ENCODE measurements at regions not wholly inside any gene's neighbourhood (a gene's known extent, or its start where the extent isn't known, plus 50 kb on each side); places are given as distances from the start of the nearest gene placed in this dataset.

DNA sequence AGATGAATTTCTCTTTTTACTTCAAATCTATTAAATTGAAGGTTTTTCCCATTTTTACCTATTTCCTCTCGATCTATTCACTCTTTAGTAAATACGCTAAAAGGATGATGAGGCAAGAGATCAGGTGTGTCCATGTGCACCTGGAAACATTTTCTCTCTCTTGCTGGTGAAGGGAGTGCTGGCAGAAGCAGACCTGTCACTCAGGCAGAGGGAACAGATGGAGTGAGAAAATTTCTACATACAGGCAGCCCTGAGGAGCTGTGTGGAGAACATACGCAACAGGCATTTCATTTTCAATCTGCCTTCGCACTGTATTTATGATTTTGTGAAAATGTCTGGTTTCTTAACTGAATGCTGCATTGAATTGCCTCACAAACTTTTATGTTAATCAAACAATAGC is 249.5 kb downstream of the GPM6A start:
- CTCF ChIA-PET (ENCODE audit: partially characterized antibody): interaction anchor here (1.1 to 1.5 kb wide), 3 partner anchors 37 to 331 kb away, joined by 3 read pairs; no protein-coding TSS in a partner anchor

More for the DNA sequence above, 249.5 kb downstream of the GPM6A start:
- no peaks in the 10 kb centered on the region for H3K4me1 ChIP-seq (replicated peaks in 1 of 4; ENCODE audit: control insufficient read depth in 3 of 4, insufficient read depth in 4 of 4, low read length in 3 of 4)
- POLR2A ChIA-PET (ENCODE audit: partially characterized antibody): no interaction called here
- no peak overlapping the region for H3K23ac ChIP-seq (ENCODE audit: insufficient read length)
- H3K36me3 ChIP-seq (ENCODE audit: control insufficient read depth in 2 of 4, insufficient read depth in 4 of 4, low read length in 3 of 4): no peaks in the 10 kb centered on the region
- H3K4me2 ChIP-seq (ENCODE audit: insufficient read depth in 1 of 2, low read depth in 2 of 2, low read length in 2 of 2): no peak overlapping the region
- H4K20me1 ChIP-seq (replicated peaks in 1 of 2; ENCODE audit: control insufficient read depth in 1 of 2, insufficient read depth in 2 of 2, low read length in 2 of 2): no peaks in the 10 kb centered on the region
- H3K4me3 ChIP-seq (ENCODE audit: extremely low read depth in 1 of 4, insufficient read depth in 2 of 4, low read depth in 3 of 4, low read length in 4 of 4): no peak overlapping the region
- no peak overlapping the region for H4K91ac ChIP-seq (replicated peaks; ENCODE audit: insufficient read length, low read length)
- WGBS, 2 experiments (ENCODE audit: extremely low coverage in 1 of 2, insufficient coverage in 1 of 2, insufficient read length in 1 of 2, insufficient replicate concordance in 2 of 2, low coverage in 1 of 2, low lambda C conversion rate in 2 of 2, missing lambda C conversion rate in 1 of 2): 96% methylated on average over 4 of the region's 4 CpGs; no CpG with 5 or more reads in 1 of the 2 experiments
- H2BK12ac ChIP-seq (ENCODE audit: low read depth, low read length): no peak overlapping the region
- no peaks in the 10 kb centered on the region for H3K27me3 ChIP-seq (replicated peaks in 1 of 4; ENCODE audit: control insufficient read depth in 3 of 4, extremely low read depth in 1 of 4, insufficient read depth in 3 of 4, low read length in 3 of 4)
- H3K56ac ChIP-seq (replicated peaks; ENCODE audit: insufficient read length, low read depth, low read length): no peak overlapping the region
- H3K9me3 ChIP-seq (ENCODE audit: insufficient read depth in 2 of 2, low read depth in 1 of 2, low read length in 1 of 2): no peaks in the 10 kb centered on the region
- H2BK120ac ChIP-seq (replicated peaks; ENCODE audit: low read depth, low read length): no peak overlapping the region
- H3K18ac ChIP-seq (ENCODE audit: extremely low read depth, low read length): no peak overlapping the region
- H3K14ac ChIP-seq (ENCODE audit: insufficient read length): no peak overlapping the region
- H2BK15ac ChIP-seq (ENCODE audit: low read length): no peak overlapping the region
- no peak for DNase-seq (ENCODE audit: low read depth in 1 of 2, low spot score in 2 of 2)
- no peaks in the 10 kb centered on the region for H3K23me2 ChIP-seq (ENCODE audit: low read depth, low read length)
- no peak overlapping the region for H2AFZ ChIP-seq (ENCODE audit: low read length)
- H3K27ac ChIP-seq (ENCODE audit: low read depth, low read length): no peak overlapping the region
- no peak overlapping the region for H3K4ac ChIP-seq (replicated peaks; ENCODE audit: insufficient read length, low read depth, low read length)
- no peak overlapping the region for H2AK5ac ChIP-seq (ENCODE audit: low read depth, low read length)
- no peak overlapping the region for H4K5ac ChIP-seq (ENCODE audit: insufficient read length, low read depth, low read length)
- no peaks in the 10 kb centered on the region for H3K79me1 ChIP-seq (ENCODE audit: low read depth, low read length)
- no peak for FAIRE-seq
- TF ChIP-seq SRF (IDR thresholded peaks at IDR 0.05; ENCODE audit: low read depth, low read length) (no peak), ASH2L (IDR thresholded peaks at IDR 0.05; ENCODE audit: low read length) (no peak), FOSL1 (IDR thresholded peaks at IDR 0.05; ENCODE audit: insufficient read depth, low read depth, low read length) (no peak), KDM1A (IDR thresholded peaks at IDR 0.05; ENCODE audit: borderline replicate concordance, low read length) (no peak)
- TF ChIP-seq, protein P1, sequence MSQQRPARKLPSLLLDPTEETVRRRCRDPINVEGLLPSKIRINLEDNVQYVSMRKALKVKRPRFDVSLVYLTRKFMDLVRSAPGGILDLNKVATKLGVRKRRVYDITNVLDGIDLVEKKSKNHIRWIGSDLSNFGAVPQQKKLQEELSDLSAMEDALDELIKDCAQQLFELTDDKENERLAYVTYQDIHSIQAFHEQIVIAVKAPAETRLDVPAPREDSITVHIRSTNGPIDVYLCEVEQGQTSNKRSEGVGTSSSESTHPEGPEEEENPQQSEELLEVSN (IDR thresholded peaks at IDR 0.05): no peak
- H2BK20ac ChIP-seq (ENCODE audit: low read length): no peak overlapping the region
- H2BK5ac ChIP-seq (ENCODE audit: low read depth, low read length): no peak overlapping the region
- H4K8ac ChIP-seq (ENCODE audit: extremely low read depth, insufficient read depth, low read length): no peak overlapping the region
- H3K79me2 ChIP-seq (ENCODE audit: control insufficient read depth in 1 of 2, insufficient read depth in 2 of 2, low read length in 2 of 2): no peaks in the 10 kb centered on the region
- no peak overlapping the region for H3K9ac ChIP-seq (replicated peaks in 1 of 4; ENCODE audit: extremely low read depth in 1 of 4, low read depth in 3 of 4, low read length in 3 of 4)

Data from H1 (cell line).